ENCODE measurements at regions not wholly inside any gene's neighbourhood (a gene's known extent, or its start where the extent isn't known, plus 50 kb on each side); places are given as distances from the start of the nearest gene placed in this dataset.
A peak's percentile ranks its signal among the peaks of the same experiment; 100 is the strongest.
"Not testable (repeated sequence)": the region's sequence is repeated elsewhere in the genome, so short reads cannot be mapped to it uniquely, and the experiment has no call there.

DNA sequence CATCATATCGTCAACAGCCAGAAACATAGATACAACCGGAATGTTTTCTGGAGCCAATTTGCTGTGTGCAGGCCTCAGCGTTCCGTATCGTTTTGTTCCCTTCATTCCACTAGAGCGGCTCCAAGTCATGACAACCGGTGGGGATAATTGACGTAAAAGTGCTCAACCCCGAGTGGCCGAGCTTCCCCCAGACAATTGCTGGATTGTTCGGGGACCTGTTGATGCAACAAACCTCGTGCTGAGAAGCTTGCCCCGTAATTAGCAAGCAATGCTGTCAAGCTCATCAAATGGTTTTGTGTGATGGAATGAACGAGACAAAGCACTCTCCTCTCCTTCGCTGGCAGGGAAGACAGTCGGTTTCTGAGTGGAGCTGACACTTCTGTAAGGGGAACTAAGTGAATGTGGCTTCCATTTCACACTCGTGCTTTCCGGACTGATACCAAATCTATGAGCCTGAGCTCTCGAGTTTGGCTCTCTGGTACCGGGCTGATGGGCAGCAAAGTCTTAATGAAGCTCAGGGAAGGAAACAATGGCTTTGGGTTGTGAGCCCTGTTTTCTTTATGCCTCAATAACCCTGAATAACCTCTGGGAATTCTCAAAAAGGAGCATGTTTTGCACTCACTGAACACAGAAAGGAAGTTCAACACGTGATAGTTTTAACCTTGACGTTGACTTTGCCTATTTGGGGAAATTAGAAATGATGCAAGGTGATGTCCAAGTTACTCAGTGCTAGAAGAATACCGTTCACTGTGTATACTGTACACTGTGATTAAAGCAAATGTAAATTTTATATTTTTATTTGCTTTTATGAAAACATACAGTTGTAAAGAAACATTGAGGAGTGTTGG lies 220.5 kb downstream of the BAMBI start:
- no peak for FAIRE-seq

GRCh38 chr10:28902215-28902614 lies 224.9 kb downstream of the BAMBI start:
- FAIRE-seq: no peak

DNA sequence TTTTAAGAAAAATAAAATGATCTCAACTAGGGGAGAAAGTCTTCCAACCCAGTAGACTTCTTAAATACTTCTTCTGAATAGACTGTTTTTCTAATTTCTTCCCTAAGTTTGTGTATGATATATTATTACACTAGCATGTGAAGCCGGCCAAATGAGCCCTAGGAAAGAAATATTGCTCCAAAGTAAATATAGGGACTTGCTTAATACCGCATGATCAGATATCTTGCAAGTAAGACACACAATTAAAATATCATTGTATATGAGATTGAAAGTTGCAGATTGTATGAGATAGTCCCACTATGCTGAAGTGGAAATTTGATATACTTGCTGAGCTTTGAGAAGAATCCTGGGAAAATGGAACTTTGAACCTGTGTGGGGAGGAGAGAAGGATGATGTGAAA lies 225.7 kb downstream of the BAMBI start:
- FAIRE-seq: no peak

- FAIRE-seq: no peak
Observed at GRCh38 chr10:28903736-28904135, 226.4 kb downstream of the BAMBI start.

DNA sequence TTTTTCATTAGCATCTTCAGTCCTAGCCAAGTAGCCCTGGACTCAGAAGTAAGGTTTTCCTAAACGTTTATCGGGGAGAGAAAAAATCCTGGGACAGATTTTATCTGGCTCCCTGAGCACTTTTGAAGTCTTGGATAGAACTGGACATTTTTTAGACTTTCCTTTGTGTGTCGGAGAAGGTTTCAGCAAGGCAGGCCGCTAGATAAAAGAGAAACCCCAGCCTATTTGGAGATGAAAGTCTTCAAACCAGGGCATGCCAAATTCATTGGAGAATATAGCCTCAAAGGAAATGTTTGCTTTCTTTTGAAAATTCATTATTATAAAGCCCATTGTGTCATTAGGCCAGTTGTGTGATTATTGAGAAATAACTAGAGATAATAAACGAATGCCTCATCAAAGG lies 228.1 kb downstream of the BAMBI start:
- FAIRE-seq: no peak

- no peak for FAIRE-seq
Observed at GRCh38 chr10:28906011-28906411, 228.7 kb downstream of the BAMBI start.

DNA sequence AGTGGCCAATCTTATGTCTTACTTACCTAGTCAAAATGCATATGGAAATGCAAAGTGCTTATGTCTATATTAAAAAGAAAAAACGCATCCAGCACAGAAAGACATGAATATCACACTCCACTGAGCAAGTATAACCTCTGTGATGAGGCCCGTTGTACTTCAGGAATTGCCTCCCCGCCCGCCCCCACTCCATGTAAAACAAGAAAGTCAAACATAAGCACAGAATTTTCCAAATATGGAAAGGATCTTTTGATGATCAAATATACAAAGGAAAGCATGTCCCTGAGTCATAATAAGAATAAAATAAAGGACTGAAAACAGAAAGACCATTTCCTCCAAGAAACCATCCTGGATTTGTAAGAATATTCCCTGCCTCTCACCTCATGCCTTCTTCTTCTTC lies 229.1 kb downstream of the BAMBI start:
- FAIRE-seq: no peak

DNA sequence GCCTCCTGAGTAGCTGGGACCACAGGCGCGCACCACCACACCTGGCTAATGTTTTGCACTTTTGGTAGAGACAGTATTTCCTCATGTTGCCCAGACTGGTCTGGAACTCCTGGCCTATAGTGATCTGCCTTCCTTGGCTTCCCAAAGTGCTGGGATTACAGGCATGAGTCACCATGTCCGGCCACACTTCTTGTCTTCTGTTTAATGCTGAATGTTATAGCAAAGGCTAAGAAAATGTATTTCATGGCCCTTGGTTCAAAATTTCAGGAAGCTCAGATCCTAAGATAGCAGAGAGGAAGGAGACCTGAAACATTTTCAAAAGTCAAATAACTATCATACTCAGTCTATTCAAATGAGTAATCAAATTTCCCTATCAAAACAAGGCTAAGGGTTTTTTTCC lies 229.6 kb downstream of the BAMBI start:
- FAIRE-seq: no peak

GRCh38 chr10:28909875-28910274 lies 232.6 kb downstream of the BAMBI start:
- FAIRE-seq: no peak

- FAIRE-seq: no peak
Observed at GRCh38 chr10:28910956-28911355, 233.6 kb downstream of the BAMBI start.

DNA sequence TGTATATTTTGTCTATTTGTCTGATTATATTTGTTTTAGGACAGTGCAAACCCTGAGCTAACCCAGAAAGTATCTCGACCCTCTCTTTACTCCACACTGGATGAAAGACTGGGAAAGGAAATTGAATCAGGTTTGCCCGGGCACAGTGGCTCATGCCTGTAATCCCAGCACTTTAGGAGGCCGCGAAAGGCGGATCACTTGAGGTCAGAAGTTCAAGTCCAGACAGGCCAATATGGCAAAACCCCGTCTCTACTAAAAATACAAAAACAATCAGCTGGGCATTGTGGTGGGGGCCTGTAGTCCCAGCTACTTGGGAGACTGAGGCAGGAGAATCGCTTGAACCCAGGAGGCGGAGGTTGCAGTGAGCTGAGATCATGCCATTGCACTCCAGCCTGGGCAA lies 234.2 kb downstream of the BAMBI start:
- not testable (repeated sequence) for FAIRE-seq

GRCh38 chr10:28912017-28912783 lies 234.9 kb downstream of the BAMBI start:
- FAIRE-seq: no peak

DNA sequence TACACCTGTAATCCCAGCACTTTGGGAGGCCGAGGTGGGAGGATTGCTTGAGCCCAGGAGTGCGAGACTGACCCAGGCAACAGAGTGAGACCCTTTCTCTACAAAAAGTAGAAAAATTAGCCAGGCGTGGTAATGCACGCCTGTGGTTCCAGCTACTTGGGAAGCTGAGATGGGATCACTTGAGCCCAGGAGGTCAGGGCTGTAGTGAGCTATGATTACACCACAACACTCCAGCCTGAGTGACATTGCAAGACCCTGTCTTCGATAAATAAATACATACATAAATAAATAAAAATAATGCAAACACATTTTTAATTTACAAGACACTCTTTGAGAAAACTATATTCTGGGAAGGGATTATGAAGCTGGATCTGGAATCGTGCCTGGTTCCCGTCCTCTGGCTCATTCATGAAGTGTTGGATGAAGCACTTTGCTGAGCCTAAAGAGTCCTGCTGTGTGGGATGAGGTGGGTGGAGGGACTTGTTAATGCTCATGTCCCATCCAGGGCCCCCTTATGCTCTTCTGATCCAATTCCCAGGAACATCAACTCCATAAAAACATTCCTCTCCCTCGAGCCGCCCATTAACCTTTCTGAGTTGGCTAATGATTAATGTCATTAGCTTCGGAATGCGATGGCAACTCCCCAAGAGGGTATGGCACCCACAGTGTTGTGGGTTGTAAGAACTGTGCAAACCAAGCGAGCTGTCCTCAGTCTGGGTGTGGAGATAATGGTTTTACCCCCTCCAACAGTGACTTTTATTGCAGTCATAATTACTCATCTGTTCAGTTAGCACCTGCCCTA lies 236.3 kb downstream of the BAMBI start:
- no peak for FAIRE-seq

DNA sequence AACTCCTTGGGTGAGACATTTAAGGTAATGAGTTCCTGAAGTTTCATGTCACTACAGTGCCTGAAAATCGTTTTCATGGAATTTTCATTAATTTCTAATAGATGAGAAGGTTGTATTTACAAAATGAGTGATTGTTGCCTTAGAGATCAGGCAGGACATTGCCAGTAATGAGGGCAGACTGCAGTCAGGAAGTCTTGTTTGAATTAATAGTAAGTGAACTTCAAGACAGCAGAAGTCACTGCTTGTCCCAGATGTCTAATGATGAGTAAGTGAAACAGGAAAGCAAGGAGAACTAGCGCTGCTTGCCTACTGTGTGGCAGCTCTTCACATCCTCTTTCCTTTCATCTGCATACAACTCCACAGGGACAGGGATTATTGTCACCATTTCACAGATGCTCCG lies 237.4 kb downstream of the BAMBI start:
- FAIRE-seq: no peak

GRCh38 chr10:28915989-28916588 lies 238.8 kb downstream of the BAMBI start:
- peak; percentile 99 for FAIRE-seq

- FAIRE-seq: no peak
Observed at GRCh38 chr10:28920091-28920490, 242.8 kb downstream of the BAMBI start.

- FAIRE-seq: no peak
Observed at GRCh38 chr10:28922127-28922526, 244.8 kb downstream of the BAMBI start.

DNA sequence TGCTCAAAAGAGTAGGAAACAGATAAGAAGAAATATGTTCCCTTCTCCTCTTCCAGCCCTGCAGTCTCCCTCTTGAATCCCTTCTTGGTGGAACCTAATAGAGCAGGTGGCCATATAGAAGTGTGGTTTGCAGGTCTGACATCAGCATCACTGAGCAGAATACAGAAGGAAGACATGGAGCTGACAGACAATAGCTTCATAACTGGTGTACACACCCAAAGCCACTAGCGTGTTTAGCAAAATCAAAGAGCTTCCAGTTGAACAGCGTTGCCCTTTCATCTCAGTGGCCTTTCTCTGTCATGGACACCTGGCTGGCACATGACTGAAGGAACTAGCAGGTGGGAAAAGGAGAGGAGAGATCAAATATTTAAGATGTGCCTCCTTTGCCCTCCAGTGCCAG lies 245.5 kb downstream of the BAMBI start:
- FAIRE-seq: no peak

GRCh38 chr10:28924717-28925116 lies 247.4 kb downstream of the BAMBI start:
- no peak for FAIRE-seq

DNA sequence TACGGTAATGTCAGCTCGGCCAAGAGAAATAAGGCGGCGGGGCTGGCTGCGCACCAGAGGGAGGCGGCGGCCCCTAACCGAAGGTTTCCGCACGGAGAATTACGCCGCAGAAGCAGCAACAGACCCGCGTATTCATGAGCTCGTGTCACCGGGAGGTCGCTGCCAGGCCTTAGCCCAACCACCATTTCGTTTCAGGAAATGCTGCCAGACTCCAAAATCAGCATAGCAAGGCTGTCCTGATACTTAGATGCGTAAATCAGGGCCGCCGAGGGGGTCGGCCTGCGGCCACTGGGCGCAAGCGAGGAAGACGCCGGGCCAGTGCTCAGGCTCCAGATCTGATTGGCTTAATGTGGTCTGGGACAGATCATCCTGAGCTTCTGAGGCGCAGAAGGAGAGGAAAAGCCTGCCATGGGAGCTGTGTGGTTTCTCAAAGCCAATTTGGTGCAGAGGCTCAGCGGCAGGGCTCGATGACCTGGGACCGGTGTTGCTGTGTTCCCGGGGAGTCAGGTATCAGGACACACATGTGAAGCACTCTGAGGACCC lies 247.9 kb downstream of the BAMBI start:
- no peak for FAIRE-seq

- no peak for FAIRE-seq
Observed at GRCh38 chr10:28926932-28927331, 249.6 kb downstream of the BAMBI start.

GRCh38 chr10:28928484-28928883 lies 251.2 kb downstream of the BAMBI start:
- FAIRE-seq: no peak

DNA sequence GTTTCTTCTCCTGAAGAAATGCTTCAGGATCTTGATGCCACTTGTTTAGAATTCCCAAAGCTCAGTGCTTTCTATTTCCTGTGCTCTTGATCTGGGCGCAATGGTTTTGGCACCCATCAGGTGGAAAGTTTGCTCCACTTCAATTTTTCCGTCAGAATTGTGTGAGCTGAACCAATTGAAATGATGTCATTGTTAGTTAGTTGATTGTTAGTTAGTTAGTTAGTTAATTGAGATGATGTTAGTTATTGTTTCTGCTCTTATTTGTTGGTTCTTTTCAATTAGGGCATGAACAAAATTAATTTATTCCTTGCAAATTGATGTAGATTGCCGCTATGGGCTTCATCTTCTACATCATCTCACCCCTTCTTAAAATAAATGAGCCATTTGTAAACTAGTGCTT lies 252.6 kb downstream of the BAMBI start:
- no peak for FAIRE-seq

Measured in islet of Langerhans (tissue), 1 donor.